Osteocyte (in vitro differentiated cells): ENCODE measurements at regions not wholly inside any gene's neighbourhood (a gene's known extent, or its start where the extent isn't known, plus 50 kb on each side); places are given as distances from the start of the nearest gene placed in this dataset.

Experiments
- DNase-seq: peaks from one replicate; pipeline ENCODE4 v3.0.0; 2021; ENCODE audit warnings: mixed read lengths; ENCODE audit not compliant: unreplicated experiment; ENCODE audit errors: extremely low spot score
- H3K27ac Mint-ChIP-seq: one replicate; pipeline ENCODE4 v1.8.0; 2021; ENCODE audit warnings: mild to moderate bottlenecking, mixed read lengths; ENCODE audit not compliant: unreplicated experiment
- H3K27me3 Mint-ChIP-seq: one replicate; pipeline ENCODE4 v1.8.0; 2021; ENCODE audit warnings: mixed read lengths; ENCODE audit not compliant: unreplicated experiment
- H3K36me3 Mint-ChIP-seq: one replicate; pipeline ENCODE4 v1.8.0; 2021; ENCODE audit warnings: mixed read lengths; ENCODE audit not compliant: unreplicated experiment
- H3K4me1 Mint-ChIP-seq: one replicate; pipeline ENCODE4 v1.8.0; 2021; ENCODE audit warnings: mixed read lengths; ENCODE audit not compliant: unreplicated experiment
- H3K4me3 Mint-ChIP-seq: one replicate; pipeline ENCODE4 v1.8.0; 2021; ENCODE audit warnings: mild to moderate bottlenecking, moderate library complexity, mixed read lengths; ENCODE audit not compliant: unreplicated experiment
- H3K9me3 Mint-ChIP-seq: one replicate; pipeline ENCODE4 v1.8.0; 2021; ENCODE audit warnings: mixed read lengths; ENCODE audit not compliant: unreplicated experiment
- TF ChIP-seq, protein P1 (sequence below): fragments of 200-600 bp; sonication (generic); IDR thresholded peaks from 2 replicates; pipeline ENCODE4 v1.5.0; 2021; ENCODE audit warnings: antibody characterized with exemption, mild to moderate bottlenecking, moderate library complexity

- no peaks in the 10 kb centered on the region for H3K9me3 Mint-ChIP-seq
- H3K36me3 Mint-ChIP-seq = no peaks in the 10 kb centered on the region
- H3K27ac Mint-ChIP-seq = no peak overlapping the region
- TF ChIP-seq, protein P1, sequence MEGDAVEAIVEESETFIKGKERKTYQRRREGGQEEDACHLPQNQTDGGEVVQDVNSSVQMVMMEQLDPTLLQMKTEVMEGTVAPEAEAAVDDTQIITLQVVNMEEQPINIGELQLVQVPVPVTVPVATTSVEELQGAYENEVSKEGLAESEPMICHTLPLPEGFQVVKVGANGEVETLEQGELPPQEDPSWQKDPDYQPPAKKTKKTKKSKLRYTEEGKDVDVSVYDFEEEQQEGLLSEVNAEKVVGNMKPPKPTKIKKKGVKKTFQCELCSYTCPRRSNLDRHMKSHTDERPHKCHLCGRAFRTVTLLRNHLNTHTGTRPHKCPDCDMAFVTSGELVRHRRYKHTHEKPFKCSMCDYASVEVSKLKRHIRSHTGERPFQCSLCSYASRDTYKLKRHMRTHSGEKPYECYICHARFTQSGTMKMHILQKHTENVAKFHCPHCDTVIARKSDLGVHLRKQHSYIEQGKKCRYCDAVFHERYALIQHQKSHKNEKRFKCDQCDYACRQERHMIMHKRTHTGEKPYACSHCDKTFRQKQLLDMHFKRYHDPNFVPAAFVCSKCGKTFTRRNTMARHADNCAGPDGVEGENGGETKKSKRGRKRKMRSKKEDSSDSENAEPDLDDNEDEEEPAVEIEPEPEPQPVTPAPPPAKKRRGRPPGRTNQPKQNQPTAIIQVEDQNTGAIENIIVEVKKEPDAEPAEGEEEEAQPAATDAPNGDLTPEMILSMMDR = no peak
- H3K4me1 Mint-ChIP-seq = no peaks in the 10 kb centered on the region
- DNase-seq = no peak
- no peak overlapping the region for H3K4me3 Mint-ChIP-seq
- H3K27me3 Mint-ChIP-seq = peaks cover 4% of the 10 kb centered on the region
Observed at GRCh38 chr9:82555031-82555430, 507.9 kb downstream of the RASEF start.

GRCh38 chr9:82555431-82556051, 507.4 kb downstream of the RASEF start:
- Mint-ChIP-seq H3K4me1 (no peaks in the 10 kb centered on the region), H3K9me3 (no peaks in the 10 kb centered on the region), H3K27ac (no peak overlapping the region), H3K27me3 (peaks cover 4% of the 10 kb centered on the region), H3K36me3 (no peaks in the 10 kb centered on the region), H3K4me3 (no peak overlapping the region)
- TF ChIP-seq, protein P1 = no peak
- no peak for DNase-seq

DNA sequence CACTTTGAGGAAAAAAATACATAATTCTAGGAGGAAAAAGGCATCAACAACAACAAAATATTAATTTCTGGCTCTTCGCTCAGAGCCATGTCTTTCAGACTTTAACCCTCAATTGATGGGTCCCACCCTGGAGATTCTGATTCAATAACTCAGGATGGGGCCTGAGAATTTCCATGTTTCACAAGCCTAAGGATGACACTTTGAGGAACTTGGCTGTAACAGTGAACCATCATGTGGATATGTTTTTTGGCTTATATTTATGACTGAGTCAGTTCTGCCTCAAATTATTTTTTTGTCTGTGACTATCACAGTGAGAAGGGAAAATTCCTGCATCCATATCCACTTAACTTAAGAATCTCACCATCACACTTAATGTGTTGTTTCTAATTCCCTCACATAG, 504.6 kb downstream of the RASEF start:
- peaks cover 4% of the 10 kb centered on the region for H3K27me3 Mint-ChIP-seq
- no peaks in the 10 kb centered on the region for H3K36me3 Mint-ChIP-seq
- H3K9me3 Mint-ChIP-seq = no peaks in the 10 kb centered on the region
- no peak overlapping the region for H3K27ac Mint-ChIP-seq
- no peak overlapping the region for H3K4me3 Mint-ChIP-seq
- TF ChIP-seq, protein P1 = no peak
- DNase-seq = no peak
- H3K4me1 Mint-ChIP-seq = no peaks in the 10 kb centered on the region

GRCh38 chr9:82558855-82559630, 503.9 kb downstream of the RASEF start:
- Mint-ChIP-seq H3K4me3 (no peak overlapping the region), H3K36me3 (no peaks in the 10 kb centered on the region), H3K27me3 (peaks cover 4% of the 10 kb centered on the region), H3K9me3 (no peaks in the 10 kb centered on the region), H3K27ac (no peak overlapping the region), H3K4me1 (no peaks in the 10 kb centered on the region)
- no peak for DNase-seq
- TF ChIP-seq, protein P1 = no peak

GRCh38 chr9:82560036-82560435, 502.9 kb downstream of the RASEF start:
- Mint-ChIP-seq H3K27me3 (peaks cover 4% of the 10 kb centered on the region), H3K4me1 (no peaks in the 10 kb centered on the region), H3K4me3 (no peak overlapping the region), H3K36me3 (no peaks in the 10 kb centered on the region), H3K9me3 (no peaks in the 10 kb centered on the region), H3K27ac (no peak overlapping the region)
- DNase-seq = no peak
- TF ChIP-seq, protein P1 = no peak
